ENCODE measurements at regions not wholly inside any gene's neighbourhood (a gene's known extent, or its start where the extent isn't known, plus 50 kb on each side); places are given as distances from the start of the nearest gene placed in this dataset.

- Histone ChIP-seq H3K27me3 (ENCODE audit: insufficient read depth, poor library complexity, severe bottlenecking) (peaks cover 2% of the 10 kb centered on the region), H3K27ac (replicated peaks) (no peak overlapping the region), H3K4me3 (replicated peaks; ENCODE audit: insufficient read depth, low read length) (no peak overlapping the region)
- no peak for DNase-seq (ENCODE audit: low read depth in 1 of 2, low spot score in 1 of 2)
- TF ChIP-seq POLR2AphosphoS5 (IDR thresholded peaks at IDR 0.05; ENCODE audit: low read depth) (no peak), REST (IDR thresholded peaks at IDR 0.05; ENCODE audit: insufficient replicate concordance, low read depth) (no peak), SPI1 (IDR thresholded peaks at IDR 0.05; ENCODE audit: borderline replicate concordance, low read depth) (no peak), CTCF (IDR thresholded peaks at IDR 0.05; ENCODE audit: insufficient read depth, low read length) (no peak), GABPA (IDR thresholded peaks at IDR 0.05; ENCODE audit: low read depth) (no peak)
Observed at GRCh38 chr20:48474022-48474421, 353.8 kb downstream of the PREX1 start.

- Histone ChIP-seq H3K4me3 (replicated peaks; ENCODE audit: insufficient read depth, low read length) (no peak overlapping the region), H3K27me3 (ENCODE audit: insufficient read depth, poor library complexity, severe bottlenecking) (no peaks in the 10 kb centered on the region), H3K27ac (replicated peaks) (no peak overlapping the region)
- no peak for DNase-seq (ENCODE audit: low read depth in 1 of 2, low spot score in 1 of 2)
- no peak for TF ChIP-seq GABPA (IDR thresholded peaks at IDR 0.05; ENCODE audit: low read depth)
- TF ChIP-seq CTCF (IDR thresholded peaks at IDR 0.05; ENCODE audit: insufficient read depth, low read length) = no peak
- no peak for TF ChIP-seq SPI1 (IDR thresholded peaks at IDR 0.05; ENCODE audit: borderline replicate concordance, low read depth)
- TF ChIP-seq POLR2AphosphoS5 (IDR thresholded peaks at IDR 0.05; ENCODE audit: low read depth) = no peak
- no peak for TF ChIP-seq REST (IDR thresholded peaks at IDR 0.05; ENCODE audit: insufficient replicate concordance, low read depth)
Observed at GRCh38 chr20:48471759-48472408, 355.9 kb downstream of the PREX1 start.

GRCh38 chr20:48471176-48471575 lies 356.6 kb downstream of the PREX1 start:
- Histone ChIP-seq H3K27ac (replicated peaks) (no peak overlapping the region), H3K4me3 (replicated peaks; ENCODE audit: insufficient read depth, low read length) (no peak overlapping the region), H3K27me3 (ENCODE audit: insufficient read depth, poor library complexity, severe bottlenecking) (no peaks in the 10 kb centered on the region)
- TF ChIP-seq GABPA (IDR thresholded peaks at IDR 0.05; ENCODE audit: low read depth) (no peak), REST (IDR thresholded peaks at IDR 0.05; ENCODE audit: insufficient replicate concordance, low read depth) (no peak)
- no peak for DNase-seq (ENCODE audit: low read depth in 1 of 2, low spot score in 1 of 2)
